EL (cell line): ENCODE measurements at regions not wholly inside any gene's neighbourhood (a gene's known extent, or its start where the extent isn't known, plus 50 kb on each side); places are given as distances from the start of the nearest gene placed in this dataset.

Experiments
- DNase-seq: peaks from one replicate; pipeline ENCODE4 v3.0.0-alpha.2; 2016

DNA sequence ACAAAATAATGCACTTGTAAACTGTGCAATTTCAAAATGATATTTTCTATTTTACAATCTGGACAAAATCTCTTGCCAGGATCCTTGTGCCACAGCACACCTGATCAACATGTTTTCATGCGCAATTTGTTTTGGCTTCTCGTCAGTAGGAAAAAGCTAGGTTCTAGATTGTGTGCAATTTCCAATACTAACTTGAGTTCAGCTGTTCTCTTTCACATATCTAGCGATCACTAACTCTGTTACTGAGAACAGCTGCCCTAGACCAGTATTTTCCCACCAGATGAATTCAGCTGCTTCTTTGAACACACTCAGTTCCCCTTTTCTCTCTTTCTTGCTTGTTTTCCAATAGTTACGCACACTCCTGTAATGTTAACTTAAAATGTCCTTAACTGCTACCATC lies 131.2 kb downstream of the MAGEB5 start:
- DNase-seq: no peak

DNA sequence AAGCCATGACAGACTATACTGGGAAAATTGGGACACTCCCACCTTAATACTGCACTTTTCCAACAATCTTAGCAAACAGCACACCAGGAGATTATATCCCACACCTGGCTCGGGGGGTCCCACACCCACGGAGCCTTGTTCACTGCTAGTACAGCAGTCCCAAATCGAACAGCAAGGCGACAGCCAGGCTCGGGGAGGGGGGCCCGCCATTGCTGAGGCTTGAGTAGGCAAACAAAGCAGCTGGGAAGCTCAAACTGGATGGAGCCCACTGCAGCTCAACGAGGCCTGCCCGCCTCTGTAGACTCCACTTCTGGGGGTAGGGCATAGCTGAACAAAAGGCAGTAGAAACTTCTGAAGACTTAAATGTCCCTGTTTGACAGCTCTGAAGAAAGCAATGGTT lies 118.3 kb downstream of the MAGEB5 start:
- DNase-seq: no peak

GRCh38 chrX:26328608-26329319 lies 112.8 kb downstream of the MAGEB5 start:
- no peak for DNase-seq

DNA sequence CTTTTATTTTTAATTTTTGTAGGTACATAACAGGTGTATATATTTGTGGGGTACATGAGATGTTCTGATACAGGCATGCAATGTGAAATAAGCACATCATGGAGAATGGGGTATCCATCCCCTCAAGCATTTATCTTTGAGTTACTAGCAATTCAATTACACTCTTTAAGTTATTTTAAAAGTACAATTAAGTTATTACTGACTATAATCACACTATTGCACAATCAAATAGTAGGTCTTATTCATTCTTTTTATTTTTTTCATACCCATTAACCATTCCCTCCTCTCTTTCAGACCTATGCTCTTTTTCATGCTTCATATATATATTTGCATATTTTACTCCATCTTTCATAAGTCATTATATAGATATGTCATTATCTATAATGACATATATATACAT lies 93.3 kb downstream of the MAGEB5 start:
- DNase-seq: no peak

DNA sequence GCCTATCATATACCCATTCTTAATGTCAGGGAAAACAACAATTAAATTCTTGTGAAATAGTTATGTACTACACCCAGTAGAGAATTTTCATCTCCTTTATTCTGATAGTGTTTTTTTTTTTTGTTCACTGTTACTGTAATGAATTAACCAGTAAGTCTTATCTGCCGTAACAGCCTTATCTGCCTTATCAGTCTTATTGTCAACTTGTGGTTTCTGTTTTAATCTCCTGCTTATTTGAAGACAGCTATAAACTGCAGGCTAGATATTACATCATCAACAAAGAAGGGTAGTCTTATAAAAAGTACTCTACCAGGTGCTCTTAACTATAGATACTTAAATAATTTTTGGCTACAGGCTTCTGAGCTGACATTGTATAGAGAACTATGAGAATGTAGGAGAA lies 79.5 kb downstream of the MAGEB5 start:
- no peak for DNase-seq

- no peak for DNase-seq
Measured at GRCh38 chrX:26286836-26287235, 70.9 kb downstream of the MAGEB5 start.
